ENCODE measurements at regions not wholly inside any gene's neighbourhood (a gene's known extent, or its start where the extent isn't known, plus 50 kb on each side); places are given as distances from the start of the nearest gene placed in this dataset.

DNA sequence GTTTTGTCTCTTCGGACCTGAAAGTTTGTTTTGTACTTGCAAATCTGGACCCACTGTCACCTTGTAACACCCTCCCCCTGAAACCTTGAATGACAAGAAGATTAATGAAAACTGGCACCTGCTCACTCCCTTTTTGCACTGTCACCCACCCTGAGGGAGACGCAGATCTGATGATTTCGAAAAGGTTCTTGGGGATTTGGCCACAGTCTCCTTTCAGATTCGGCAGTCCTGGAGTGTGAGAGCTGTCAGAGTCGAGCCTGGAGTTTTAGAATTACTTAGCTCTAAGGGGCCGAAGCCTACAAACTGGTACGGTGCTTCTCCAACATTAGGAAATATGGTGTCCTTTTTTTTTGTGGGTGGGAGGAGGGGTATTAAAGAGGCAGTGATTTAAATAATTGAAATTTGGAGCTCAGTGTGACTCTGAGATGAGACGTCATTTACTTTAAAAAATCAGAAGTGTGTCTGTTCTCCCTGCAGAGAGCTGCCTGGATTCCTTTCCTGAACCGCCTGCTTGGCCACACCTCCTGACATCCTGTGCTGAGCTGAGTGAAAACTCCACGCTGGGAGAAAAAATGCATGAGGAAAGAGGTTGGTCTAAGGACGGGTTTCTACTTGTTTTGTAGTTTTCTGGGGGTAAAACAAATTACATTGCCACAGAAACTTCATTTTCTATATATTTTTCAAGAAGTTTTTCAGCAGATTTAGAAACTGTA lies 447.0 kb upstream of the CDH4 start:
- no peak for FAIRE-seq
- peaks cover 6 to 12% (median 7%) of the 10 kb centered on the region in 4 experiments for H3K4me1 ChIP-seq (replicated peaks in 1 of 4; ENCODE audit: control insufficient read depth in 3 of 4, insufficient read depth in 4 of 4, low read length in 3 of 4)
- peak overlapping the region; percentile 84; the same call in 1 of the 2 replicates for H2BK20ac ChIP-seq (ENCODE audit: low read length)
- H3K79me1 ChIP-seq (ENCODE audit: low read depth, low read length): no peaks in the 10 kb centered on the region
- no peak overlapping the region for H2BK15ac ChIP-seq (ENCODE audit: low read length)
- no peak overlapping the region for H3K56ac ChIP-seq (replicated peaks; ENCODE audit: insufficient read length, low read depth, low read length)
- H2AK5ac ChIP-seq (ENCODE audit: low read depth, low read length): no peak overlapping the region
- no peaks in the 10 kb centered on the region for H3K79me2 ChIP-seq (ENCODE audit: control insufficient read depth in 1 of 2, insufficient read depth in 2 of 2, low read length in 2 of 2)
- 55% methylated on average over 11 of the region's 11 CpGs; no CpG with 5 or more reads in 1 of the 2 experiments for WGBS, 2 experiments (ENCODE audit: extremely low coverage in 1 of 2, insufficient coverage in 1 of 2, insufficient read length in 1 of 2, insufficient replicate concordance in 2 of 2, low coverage in 1 of 2, low lambda C conversion rate in 2 of 2, missing lambda C conversion rate in 1 of 2)
- no peak overlapping the region for H4K5ac ChIP-seq (ENCODE audit: insufficient read length, low read depth, low read length)
- no peak overlapping the region for H2BK12ac ChIP-seq (ENCODE audit: low read depth, low read length)
- DNase-seq (ENCODE audit: low read depth in 1 of 2, low spot score in 2 of 2): no peak
- H2AFZ ChIP-seq (ENCODE audit: low read length): no peak overlapping the region
- ChIA-PET CTCF (ENCODE audit: partially characterized antibody) (interaction anchor here (0.5 to 1.6 kb wide), 4 partner anchors 37 to 991 kb away, joined by 3 to 5 read pairs (median 3); no protein-coding TSS in a partner anchor), POLR2A (ENCODE audit: partially characterized antibody) (no interaction called here)
- no peak overlapping the region for H3K14ac ChIP-seq (ENCODE audit: insufficient read length)
- H3K23ac ChIP-seq (ENCODE audit: insufficient read length): no peak overlapping the region
- H3K27me3 ChIP-seq (replicated peaks in 1 of 4; ENCODE audit: control insufficient read depth in 3 of 4, extremely low read depth in 1 of 4, insufficient read depth in 3 of 4, low read length in 3 of 4): no peaks in the 10 kb centered on the region
- H4K8ac ChIP-seq (ENCODE audit: extremely low read depth, insufficient read depth, low read length): no peak overlapping the region
- H3K23me2 ChIP-seq (ENCODE audit: low read depth, low read length): no peaks in the 10 kb centered on the region
- no peak overlapping the region for H3K4me3 ChIP-seq (ENCODE audit: extremely low read depth in 1 of 4, insufficient read depth in 2 of 4, low read depth in 3 of 4, low read length in 4 of 4)
- H3K27ac ChIP-seq (ENCODE audit: low read depth, low read length): no peak overlapping the region
- peaks cover 8% of the 10 kb centered on the region in 2 experiments for H3K9me3 ChIP-seq (ENCODE audit: insufficient read depth in 2 of 2, low read depth in 1 of 2, low read length in 1 of 2)
- no peak overlapping the region for H4K91ac ChIP-seq (replicated peaks; ENCODE audit: insufficient read length, low read length)
- peak overlapping the region; percentile 18; the same call in 1 of the 2 replicates for H2BK5ac ChIP-seq (ENCODE audit: low read depth, low read length)
- H3K9ac ChIP-seq (replicated peaks in 1 of 4; ENCODE audit: extremely low read depth in 1 of 4, low read depth in 3 of 4, low read length in 3 of 4): no peak overlapping the region
- no peak overlapping the region for H3K4ac ChIP-seq (replicated peaks; ENCODE audit: insufficient read length, low read depth, low read length)
- peak overlapping the region in 1 of 2 experiments; percentile 40; a peak in 2 of 4 replicates for H3K4me2 ChIP-seq (ENCODE audit: insufficient read depth in 1 of 2, low read depth in 2 of 2, low read length in 2 of 2)
- no peaks in the 10 kb centered on the region for H3K36me3 ChIP-seq (ENCODE audit: control insufficient read depth in 2 of 4, insufficient read depth in 4 of 4, low read length in 3 of 4)
- H3K18ac ChIP-seq (ENCODE audit: extremely low read depth, low read length): no peak overlapping the region
- H4K20me1 ChIP-seq (replicated peaks in 1 of 2; ENCODE audit: control insufficient read depth in 1 of 2, insufficient read depth in 2 of 2, low read length in 2 of 2): no peaks in the 10 kb centered on the region
- H2BK120ac ChIP-seq (replicated peaks; ENCODE audit: low read depth, low read length): no peak overlapping the region
- TF ChIP-seq RBBP5 (IDR thresholded peaks at IDR 0.05; ENCODE audit: borderline replicate concordance, low read depth, low read length) (no peak), POLR2AphosphoS5 (IDR thresholded peaks at IDR 0.05; ENCODE audit: low read depth, low read length) (no peak), CBX5 (IDR thresholded peaks at IDR 0.05; ENCODE audit: low read depth, low read length) (no peak), NRF1 (IDR thresholded peaks at IDR 0.05; ENCODE audit: low read depth, low read length) (no peak), KDM4A (IDR thresholded peaks at IDR 0.05; ENCODE audit: low read depth, low read length, severe bottlenecking) (no peak)

Data from H1 (cell line).